Coronary artery (tissue), 2 donors: ENCODE measurements at regions not wholly inside any gene's neighbourhood (a gene's known extent, or its start where the extent isn't known, plus 50 kb on each side); places are given as distances from the start of the nearest gene placed in this dataset.

Experiments
- DNase-seq: peaks from one replicate; pipeline ENCODE4 v3.0.0-alpha.2; 2017; ENCODE audit warnings: low spot score
- H3K27ac ChIP-seq, 2 donors: fragments of 200-600 bp; sonication (generic); one replicate each; pipeline ENCODE4 v1.5.1; 2016 to 2019
- H3K4me3 ChIP-seq: fragments of 200-600 bp; sonication (generic); 2 replicates; pipeline ENCODE4 v1.5.1; 2016; ENCODE audit warnings: mild to moderate bottlenecking, moderate library complexity
- CTCF ChIP-seq: fragments of 200-600 bp; sonication (generic); IDR thresholded peaks from one replicate; pipeline ENCODE4 v1.5.1; 2019; ENCODE audit warnings: antibody characterized with exemption

GRCh38 chr1:219432191-219432606 lies 180.7 kb downstream of the ZC3H11B start:
- DNase-seq, result no peak
- no peak for TF ChIP-seq CTCF
- Histone ChIP-seq H3K4me3 (no peak overlapping the region), H3K27ac (no peak overlapping the region)

- H3K27ac ChIP-seq, result no peak overlapping the region
- no peak overlapping the region for H3K4me3 ChIP-seq
- no peak for DNase-seq
- no peak for TF ChIP-seq CTCF
Measured at GRCh38 chr1:219430419-219430818, 182.5 kb downstream of the ZC3H11B start.

GRCh38 chr1:219428651-219429050 lies 184.3 kb downstream of the ZC3H11B start:
- no peak for DNase-seq
- TF ChIP-seq CTCF, result no peak
- Histone ChIP-seq H3K4me3 (no peak overlapping the region), H3K27ac (no peak overlapping the region)

GRCh38 chr1:219427989-219428388 lies 184.9 kb downstream of the ZC3H11B start:
- DNase-seq, result no peak
- no peak for TF ChIP-seq CTCF
- no peak overlapping the region for H3K4me3 ChIP-seq
- no peak overlapping the region for H3K27ac ChIP-seq

GRCh38 chr1:219427403-219427802 lies 185.5 kb downstream of the ZC3H11B start:
- no peak overlapping the region for H3K27ac ChIP-seq
- TF ChIP-seq CTCF, result no peak

GRCh38 chr1:219422811-219423598 lies 189.9 kb downstream of the ZC3H11B start:
- DNase-seq, result no peak

More at GRCh38 chr1:219427403-219427802, 185.5 kb downstream of the ZC3H11B start:
- H3K4me3 ChIP-seq, result no peak overlapping the region
- no peak for DNase-seq

More at GRCh38 chr1:219422811-219423598, 189.9 kb downstream of the ZC3H11B start:
- no peak for TF ChIP-seq CTCF
- H3K4me3 ChIP-seq, result no peak overlapping the region
- H3K27ac ChIP-seq, result no peak overlapping the region
